HG02759 (cell line): ENCODE measurements at regions not wholly inside any gene's neighbourhood (a gene's known extent, or its start where the extent isn't known, plus 50 kb on each side); places are given as distances from the start of the nearest gene placed in this dataset.
"Not testable (repeated sequence)": the region's sequence is repeated elsewhere in the genome, so short reads cannot be mapped to it uniquely, and the experiment has no call there.

ENCODE experiments used
- ATAC-seq: cut with Tn5 transposase; IDR thresholded peaks from one replicate; pipeline ENCODE4 v1.9.1; 2021; ENCODE audit warnings: mild to moderate bottlenecking, moderate library complexity; ENCODE audit not compliant: unreplicated experiment

DNA sequence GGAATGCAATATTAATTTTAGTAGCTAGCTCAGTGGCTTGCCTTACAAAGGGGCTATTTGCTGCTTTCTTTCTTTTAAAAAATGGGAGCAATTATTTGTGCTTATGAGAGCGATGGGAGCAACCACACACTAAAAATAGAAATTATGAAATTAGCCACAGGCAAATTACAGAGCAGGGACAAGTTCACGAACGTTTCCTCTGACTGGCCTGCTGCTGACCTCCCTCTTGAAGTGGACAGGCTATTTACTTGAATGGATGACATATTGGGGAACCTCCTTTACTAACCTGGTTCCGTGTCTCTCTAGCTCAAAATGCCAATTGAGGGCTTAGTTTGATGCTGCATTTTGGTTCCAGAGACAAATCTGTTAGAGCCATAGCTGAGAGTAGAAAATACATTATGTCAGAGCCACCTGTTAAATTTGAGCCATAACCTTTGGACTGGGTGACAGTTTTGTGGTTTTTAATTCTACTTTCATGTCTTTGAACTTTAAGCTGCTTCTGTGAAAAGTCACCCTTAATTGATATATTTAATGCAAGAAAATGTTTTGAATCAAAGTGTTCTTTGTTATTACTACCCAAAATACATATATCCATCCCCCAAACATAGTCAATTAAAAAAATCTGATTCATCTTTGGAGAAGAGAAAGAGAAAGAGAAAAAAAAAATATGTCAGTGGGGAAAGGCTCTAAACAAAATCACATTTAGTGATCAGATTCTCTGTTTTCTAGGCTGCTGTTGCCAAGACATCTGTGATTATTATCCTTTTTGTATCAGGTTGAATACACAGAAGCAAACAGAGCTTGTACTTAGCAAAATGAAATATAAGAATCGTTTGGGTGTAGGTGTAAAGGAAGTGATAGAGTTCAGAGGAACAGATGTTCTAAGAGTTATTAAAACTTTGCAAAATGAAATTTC lies 351.9 kb downstream of the ADGRL2 start:
- ATAC-seq = peak; percentile 71

- no peak for ATAC-seq
Measured at GRCh38 chr1:82145656-82146055, 344.9 kb downstream of the ADGRL2 start.

- ATAC-seq = no peak
Measured at GRCh38 chr1:82143108-82143833, 342.5 kb downstream of the ADGRL2 start.

- ATAC-seq = no peak
Measured at GRCh38 chr1:82141390-82141789, 340.7 kb downstream of the ADGRL2 start.

DNA sequence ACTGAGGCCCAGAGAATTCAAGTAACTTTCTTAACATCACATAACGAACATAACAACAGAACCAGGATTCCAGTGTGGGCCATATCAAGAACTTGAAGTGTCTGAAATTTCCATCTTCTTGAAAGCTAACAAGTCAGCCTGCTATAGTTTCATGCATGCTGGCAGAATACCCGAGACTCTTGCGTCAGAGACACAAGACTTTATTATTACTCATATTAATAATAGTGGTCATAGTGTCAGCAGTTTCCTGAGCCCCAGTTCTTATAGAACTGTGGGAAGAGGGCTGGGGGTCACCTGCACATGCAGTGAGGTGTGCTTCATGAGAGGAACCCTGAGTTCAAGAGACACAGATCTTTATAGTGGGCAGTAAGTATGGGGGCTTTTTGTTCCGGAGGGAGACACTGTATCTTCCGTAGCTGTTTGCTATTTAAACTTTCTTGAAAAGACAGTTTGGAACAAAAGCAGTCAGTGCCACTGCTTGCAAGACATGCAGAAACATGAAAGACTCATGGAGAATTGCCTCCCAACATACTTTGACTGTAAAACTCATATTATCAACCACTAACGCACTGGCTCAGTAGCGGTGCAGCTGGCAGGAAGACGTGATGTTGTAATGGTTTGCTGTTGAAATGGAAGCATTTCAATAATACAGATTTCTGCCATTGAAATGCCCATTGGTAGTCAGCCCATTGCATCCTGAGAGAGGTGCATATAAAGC lies 339.2 kb downstream of the ADGRL2 start:
- ATAC-seq = no peak

- ATAC-seq = not testable (repeated sequence)
Measured at GRCh38 chr1:82136351-82136750, 335.6 kb downstream of the ADGRL2 start.

- no peak for ATAC-seq
Measured at GRCh38 chr1:82125866-82126265, 325.1 kb downstream of the ADGRL2 start.

DNA sequence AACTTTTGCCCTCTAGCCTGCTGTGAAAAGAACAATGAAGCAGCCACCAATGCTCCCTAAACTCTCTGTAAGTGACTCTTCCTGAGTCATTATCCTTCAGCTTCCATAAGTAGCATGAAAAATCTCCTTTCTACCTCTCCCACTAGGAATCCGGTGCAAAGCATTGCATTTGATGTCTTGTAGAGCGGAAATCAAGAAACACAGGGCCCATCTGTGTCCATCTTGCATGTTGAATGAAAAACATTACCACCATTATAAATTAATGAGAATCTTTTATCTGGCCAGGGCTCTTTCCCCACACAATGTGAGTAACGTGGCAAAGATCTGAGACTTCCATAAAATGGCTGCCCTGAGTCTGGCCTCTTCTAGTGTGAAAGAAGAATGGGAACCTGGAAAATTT lies 324.4 kb downstream of the ADGRL2 start:
- ATAC-seq = no peak

GRCh38 chr1:82121421-82121820 lies 320.7 kb downstream of the ADGRL2 start:
- no peak for ATAC-seq

- ATAC-seq = no peak
Measured at GRCh38 chr1:82116105-82116504, 315.4 kb downstream of the ADGRL2 start.

DNA sequence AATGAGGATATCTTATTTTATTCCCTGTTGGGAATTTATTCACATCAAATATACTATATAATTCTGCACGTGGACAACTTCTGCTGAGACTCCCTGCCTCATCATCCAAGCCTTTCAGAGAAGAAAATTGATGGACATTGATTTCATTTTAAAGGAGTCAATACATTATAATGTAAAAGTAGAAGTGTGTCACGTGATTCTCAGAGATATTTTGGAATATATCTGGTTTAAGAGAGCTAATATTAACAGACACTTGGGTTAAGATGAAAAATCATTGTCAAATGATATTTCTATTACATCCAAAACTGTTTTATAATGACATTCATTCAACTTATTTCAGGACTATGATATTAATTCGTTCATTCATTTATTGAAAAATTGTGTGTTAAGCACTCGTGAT lies 314.2 kb downstream of the ADGRL2 start:
- no peak for ATAC-seq

DNA sequence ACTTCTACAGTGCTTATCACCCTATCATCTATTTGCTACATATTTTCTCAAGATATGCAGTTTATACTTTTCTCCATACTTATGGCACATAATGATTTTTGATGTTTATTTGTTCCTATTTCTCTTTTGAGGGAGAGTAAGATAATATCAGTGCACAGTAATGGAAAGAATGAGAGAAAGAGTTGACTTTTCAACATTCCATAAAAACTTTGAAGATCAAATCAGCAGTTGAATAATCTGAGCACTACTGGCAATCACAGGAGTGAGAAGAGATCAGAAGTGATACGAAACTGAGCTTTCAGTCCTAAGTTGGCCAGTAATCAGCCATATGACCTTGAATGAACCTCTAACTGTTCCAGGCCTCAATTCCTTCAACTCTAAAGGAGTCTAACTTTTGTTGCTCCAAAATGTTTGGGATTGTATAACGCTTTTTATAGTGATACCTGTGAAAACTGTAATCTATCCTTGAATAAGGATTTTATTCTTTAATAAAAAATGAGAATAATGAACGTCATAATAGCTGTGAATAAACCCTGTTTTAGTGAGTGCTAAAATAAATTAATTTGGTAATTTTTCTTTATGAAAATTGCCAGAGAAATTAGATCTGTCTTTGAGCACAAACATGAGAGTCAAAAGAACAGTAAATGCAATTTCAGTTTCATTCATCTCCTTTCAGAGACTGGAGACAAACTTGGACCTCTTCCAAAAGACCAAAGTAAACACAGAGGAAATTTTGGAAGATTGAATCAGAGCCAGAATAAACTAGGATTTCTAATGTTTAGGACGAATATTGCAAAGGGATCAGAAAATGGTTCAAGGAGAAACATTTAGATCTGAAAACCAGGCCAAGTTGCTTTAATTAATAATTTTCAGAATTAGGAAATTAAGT lies 309.9 kb downstream of the ADGRL2 start:
- ATAC-seq = no peak

DNA sequence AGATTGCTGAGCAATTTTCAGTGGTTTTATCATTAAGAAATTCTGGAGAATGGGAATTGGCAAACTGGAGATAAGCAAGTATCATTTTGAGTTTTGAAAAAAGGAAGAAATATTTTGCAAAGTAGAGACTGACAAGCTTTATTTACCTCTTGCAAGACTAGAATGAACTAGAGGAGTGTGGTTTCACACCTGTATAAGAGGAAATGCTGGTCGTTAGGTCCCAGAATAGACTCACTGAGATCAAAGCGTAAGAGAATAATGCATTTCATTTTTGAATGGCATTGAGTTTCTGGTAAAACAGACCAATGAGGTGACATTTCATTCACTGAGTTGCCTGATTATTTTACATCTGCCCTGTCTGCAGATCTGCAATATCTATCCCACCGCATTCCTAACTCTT lies 308.1 kb downstream of the ADGRL2 start:
- ATAC-seq = no peak

- no peak for ATAC-seq
Measured at GRCh38 chr1:82106672-82107071, 305.9 kb downstream of the ADGRL2 start.

GRCh38 chr1:82099170-82099569 lies 298.4 kb downstream of the ADGRL2 start:
- no peak for ATAC-seq

DNA sequence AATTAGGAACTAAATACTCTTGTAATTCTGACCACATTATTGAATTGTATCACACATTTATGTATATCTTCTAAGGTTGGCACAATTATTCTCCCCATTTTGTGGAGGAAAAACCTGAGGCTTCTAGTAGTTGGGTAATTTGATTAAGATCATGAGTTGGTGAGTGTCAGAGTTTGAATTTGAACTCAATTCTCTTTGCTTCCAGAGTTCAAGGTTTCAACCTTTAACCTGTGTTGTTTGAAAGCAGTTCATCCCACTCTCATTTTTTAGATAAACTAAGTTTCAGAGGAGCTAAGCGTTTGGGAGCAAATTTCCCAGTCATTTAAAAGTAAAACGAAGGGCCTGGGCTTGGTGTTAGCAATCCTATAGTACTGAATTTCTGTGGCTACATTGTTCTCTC lies 293.4 kb downstream of the ADGRL2 start:
- no peak for ATAC-seq

DNA sequence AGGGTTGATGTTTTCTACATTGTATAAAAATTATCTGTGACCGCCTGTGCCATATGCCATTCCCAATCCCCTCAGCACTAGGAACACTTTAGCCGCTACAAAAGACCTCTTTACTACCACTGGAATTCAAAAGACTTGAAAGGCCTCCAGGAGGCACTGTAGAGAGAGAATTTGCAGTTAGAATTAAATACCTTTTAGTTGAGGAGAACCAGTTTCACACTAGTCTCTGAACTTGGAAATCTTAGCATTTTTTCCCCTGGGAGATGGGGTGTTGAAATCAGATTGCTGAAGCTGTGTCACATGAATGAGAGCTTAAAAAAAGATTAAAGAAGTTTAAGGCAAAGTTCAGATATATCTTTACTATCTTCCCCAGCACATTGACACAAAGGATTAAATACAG lies 291.0 kb downstream of the ADGRL2 start:
- no peak for ATAC-seq

GRCh38 chr1:82091265-82091664 lies 290.5 kb downstream of the ADGRL2 start:
- no peak for ATAC-seq

DNA sequence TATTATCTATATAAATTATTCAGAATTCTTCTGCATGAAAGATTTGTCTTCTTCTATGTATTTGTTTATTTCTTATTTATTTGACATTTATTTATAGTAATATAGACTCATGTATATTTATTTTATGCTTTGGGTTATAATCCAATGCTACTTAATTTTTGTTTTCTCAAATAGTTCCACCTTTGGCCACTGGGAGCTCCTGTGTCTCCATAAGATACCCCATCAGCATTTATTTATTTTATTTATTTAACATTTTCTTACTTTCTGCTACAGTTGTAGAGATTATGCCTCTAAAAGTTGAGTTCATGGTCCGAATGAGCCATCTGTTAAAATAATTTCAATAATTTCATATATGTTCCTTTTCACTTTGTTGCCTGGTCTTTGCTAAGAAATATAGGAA lies 289.4 kb downstream of the ADGRL2 start:
- ATAC-seq = no peak

GRCh38 chr1:82086739-82087138 lies 286.0 kb downstream of the ADGRL2 start:
- no peak for ATAC-seq

- ATAC-seq = no peak
Measured at GRCh38 chr1:82079607-82080006, 278.9 kb downstream of the ADGRL2 start.
